Natural killer cell treated with Interleukin-12 subunit alpha and Interleukin-12 subunit beta and Interleukin-15 and Interleukin-18, amount 100 ng/mL, for 72 hours (primary cell): ENCODE measurements at regions not wholly inside any gene's neighbourhood (a gene's known extent, or its start where the extent isn't known, plus 50 kb on each side); places are given as distances from the start of the nearest gene placed in this dataset.
A peak's percentile ranks its signal among the peaks of the same experiment; 100 is the strongest.

Experiments
- ATAC-seq, 2 donors: fragments of 150-1000 bp; cut with Tn5 transposase in 1 of 2; sonication (Bioruptor Pico), chemical (Tn5 transposase) in 1 of 2; 2 replicates each; pipeline ENCODE4 v1.10.0; 2021
- DNase-seq: peaks from one replicate; pipeline ENCODE4 v3.0.0; 2022; ENCODE audit warnings: low spot score
- H3K27ac Mint-ChIP-seq, 2 donors: 1 replicate in 1 of 2; 2 replicates in 1 of 2; pipeline ENCODE4 v1.8.0; 2022; ENCODE audit warnings: mixed read lengths in 2 of 2, mild to moderate bottlenecking in 1 of 2, moderate library complexity in 1 of 2
- H3K27me3 Mint-ChIP-seq, 2 donors: 1 replicate in 1 of 2; 2 replicates in 1 of 2; pipeline ENCODE4 v1.8.0; 2022; ENCODE audit warnings: mixed read lengths in 2 of 2
- H3K36me3 Mint-ChIP-seq: one replicate; pipeline ENCODE4 v1.8.0; 2022; ENCODE audit warnings: mixed read lengths
- H3K4me1 Mint-ChIP-seq, 2 donors: 1 replicate in 1 of 2; 2 replicates in 1 of 2; pipeline ENCODE4 v1.8.0; 2022; ENCODE audit warnings: low read depth in 2 of 2, mixed read lengths in 2 of 2, mild to moderate bottlenecking in 1 of 2
- H3K4me3 Mint-ChIP-seq: one replicate; pipeline ENCODE4 v1.8.0; 2022; ENCODE audit warnings: mixed read lengths
- H3K9me3 Mint-ChIP-seq: 2 replicates; pipeline ENCODE4 v1.8.0; 2022; ENCODE audit warnings: mixed read lengths

- Mint-ChIP-seq H3K9me3 (no peaks in the 10 kb centered on the region), H3K4me1 (no peaks in the 10 kb centered on the region), H3K27me3 (peaks cover 11 to 22% of the 10 kb centered on the region in 2 donors), H3K36me3 (no peaks in the 10 kb centered on the region), H3K4me3 (no peak overlapping the region), H3K27ac (no peak overlapping the region)
- ATAC-seq, result no peak
- DNase-seq, result no peak
Observed at GRCh38 chr6:3524456-3524855, 67.6 kb upstream of the SLC22A23 start.

GRCh38 chr6:3523966-3524365, 67.1 kb upstream of the SLC22A23 start:
- Mint-ChIP-seq H3K27me3 (peaks cover 9 to 24% of the 10 kb centered on the region in 2 donors), H3K4me3 (no peak overlapping the region), H3K27ac (no peak overlapping the region), H3K36me3 (no peaks in the 10 kb centered on the region), H3K4me1 (no peaks in the 10 kb centered on the region), H3K9me3 (no peaks in the 10 kb centered on the region)
- DNase-seq (no peak), ATAC-seq (no peak)

- H3K9me3 Mint-ChIP-seq, result no peaks in the 10 kb centered on the region
- peaks cover 10 to 27% of the 10 kb centered on the region in 2 donors for H3K27me3 Mint-ChIP-seq
- ATAC-seq (no peak), DNase-seq (no peak)
- H3K4me1 Mint-ChIP-seq, result no peaks in the 10 kb centered on the region
- no peaks in the 10 kb centered on the region for H3K36me3 Mint-ChIP-seq
- no peak overlapping the region for H3K4me3 Mint-ChIP-seq
- no peak overlapping the region for H3K27ac Mint-ChIP-seq
Observed at GRCh38 chr6:3523271-3523670, 66.4 kb upstream of the SLC22A23 start.

GRCh38 chr6:3522561-3523260, 65.9 kb upstream of the SLC22A23 start:
- ATAC-seq, result no peak
- no peak overlapping the region for H3K4me3 Mint-ChIP-seq
- H3K27ac Mint-ChIP-seq, result no peak overlapping the region
- no peaks in the 10 kb centered on the region for H3K9me3 Mint-ChIP-seq
- no peaks in the 10 kb centered on the region for H3K4me1 Mint-ChIP-seq
- H3K36me3 Mint-ChIP-seq, result no peaks in the 10 kb centered on the region
- peaks cover 12 to 31% of the 10 kb centered on the region in 2 donors for H3K27me3 Mint-ChIP-seq
- no peak for DNase-seq

- no peak for DNase-seq
- Mint-ChIP-seq H3K9me3 (no peaks in the 10 kb centered on the region), H3K27ac (no peak overlapping the region), H3K4me3 (no peak overlapping the region), H3K4me1 (no peaks in the 10 kb centered on the region), H3K27me3 (peaks cover 12 to 31% of the 10 kb centered on the region in 2 donors), H3K36me3 (no peaks in the 10 kb centered on the region)
- peak in 1 of 2 donors; percentile 46 for ATAC-seq
Observed at GRCh38 chr6:3520281-3521230, 63.7 kb upstream of the SLC22A23 start.

- Mint-ChIP-seq H3K27me3 (peaks cover 19 to 41% of the 10 kb centered on the region in 2 donors), H3K27ac (no peak overlapping the region), H3K4me1 (no peaks in the 10 kb centered on the region), H3K9me3 (no peaks in the 10 kb centered on the region), H3K36me3 (no peaks in the 10 kb centered on the region), H3K4me3 (no peak overlapping the region)
- no peak for ATAC-seq
- DNase-seq, result no peak
Observed at GRCh38 chr6:3518356-3519190, 61.7 kb upstream of the SLC22A23 start.

- ATAC-seq, result no peak
- Mint-ChIP-seq H3K4me3 (no peak overlapping the region), H3K9me3 (no peaks in the 10 kb centered on the region), H3K4me1 (no peaks in the 10 kb centered on the region), H3K27me3 (peaks cover 23 to 41% of the 10 kb centered on the region in 2 donors), H3K36me3 (no peaks in the 10 kb centered on the region), H3K27ac (no peak overlapping the region)
- no peak for DNase-seq
Observed at GRCh38 chr6:3517350-3517749, 60.5 kb upstream of the SLC22A23 start.

GRCh38 chr6:3516092-3516491, 59.2 kb upstream of the SLC22A23 start:
- no peak for ATAC-seq
- Mint-ChIP-seq H3K9me3 (no peaks in the 10 kb centered on the region), H3K27ac (no peak overlapping the region), H3K36me3 (no peaks in the 10 kb centered on the region), H3K4me3 (no peak overlapping the region), H3K27me3 (peaks cover 24 to 37% of the 10 kb centered on the region in 2 donors), H3K4me1 (no peaks in the 10 kb centered on the region)
- no peak for DNase-seq

- no peaks in the 10 kb centered on the region for H3K4me1 Mint-ChIP-seq
- no peak overlapping the region for H3K27ac Mint-ChIP-seq
Observed at GRCh38 chr6:3515669-3516068, 58.8 kb upstream of the SLC22A23 start.

GRCh38 chr6:3513416-3513815, 56.6 kb upstream of the SLC22A23 start:
- ATAC-seq, result no peak
- no peak overlapping the region for H3K4me3 Mint-ChIP-seq
- H3K9me3 Mint-ChIP-seq, result no peaks in the 10 kb centered on the region
- no peak for DNase-seq
- H3K27me3 Mint-ChIP-seq, result peaks cover 22 to 24% of the 10 kb centered on the region in 2 donors
- no peak overlapping the region for H3K27ac Mint-ChIP-seq
- no peaks in the 10 kb centered on the region for H3K4me1 Mint-ChIP-seq
- no peaks in the 10 kb centered on the region for H3K36me3 Mint-ChIP-seq

More at GRCh38 chr6:3515669-3516068, 58.8 kb upstream of the SLC22A23 start:
- peaks cover 25 to 37% of the 10 kb centered on the region in 2 donors for H3K27me3 Mint-ChIP-seq
- no peaks in the 10 kb centered on the region for H3K36me3 Mint-ChIP-seq
- no peak for DNase-seq
- ATAC-seq, result no peak
- H3K9me3 Mint-ChIP-seq, result no peaks in the 10 kb centered on the region
- no peak overlapping the region for H3K4me3 Mint-ChIP-seq

- DNase-seq, result no peak
- Mint-ChIP-seq H3K27ac (no peak overlapping the region), H3K27me3 (peaks cover 18 to 19% of the 10 kb centered on the region in 2 donors), H3K4me3 (no peak overlapping the region), H3K36me3 (no peaks in the 10 kb centered on the region), H3K4me1 (no peaks in the 10 kb centered on the region), H3K9me3 (no peaks in the 10 kb centered on the region)
- no peak for ATAC-seq
Observed at GRCh38 chr6:3512832-3513231, 56.0 kb upstream of the SLC22A23 start.

GRCh38 chr6:3510617-3511016, 53.8 kb upstream of the SLC22A23 start:
- Mint-ChIP-seq H3K4me3 (no peak overlapping the region), H3K27ac (no peak overlapping the region), H3K36me3 (no peaks in the 10 kb centered on the region), H3K27me3 (peaks cover 18 to 19% of the 10 kb centered on the region in 2 donors), H3K9me3 (no peaks in the 10 kb centered on the region), H3K4me1 (no peaks in the 10 kb centered on the region)
- ATAC-seq (no peak), DNase-seq (no peak)

- peaks cover 18 to 19% of the 10 kb centered on the region in 2 donors for H3K27me3 Mint-ChIP-seq
- no peak for ATAC-seq
- H3K4me1 Mint-ChIP-seq, result no peaks in the 10 kb centered on the region
- H3K36me3 Mint-ChIP-seq, result no peaks in the 10 kb centered on the region
- H3K9me3 Mint-ChIP-seq, result no peaks in the 10 kb centered on the region
- H3K27ac Mint-ChIP-seq, result no peak overlapping the region
- no peak for DNase-seq
- no peak overlapping the region for H3K4me3 Mint-ChIP-seq
Observed at GRCh38 chr6:3510178-3510577, 53.3 kb upstream of the SLC22A23 start.
